ENCODE measurements at regions not wholly inside any gene's neighbourhood (a gene's known extent, or its start where the extent isn't known, plus 50 kb on each side); places are given as distances from the start of the nearest gene placed in this dataset.

- no peak overlapping the region for H3K27ac ChIP-seq (ENCODE audit: low read length)
- H3K4me2 ChIP-seq (ENCODE audit: low read length): no peak overlapping the region
- no peaks in the 10 kb centered on the region for H3K27me3 ChIP-seq (ENCODE audit: low read depth, low read length)
- H4K20me1 ChIP-seq (ENCODE audit: insufficient read depth, low read length): no peaks in the 10 kb centered on the region
- H2AFZ ChIP-seq (ENCODE audit: low read depth, low read length): no peak overlapping the region
- no peak overlapping the region for H3K9ac ChIP-seq (ENCODE audit: low read length)
- no peaks in the 10 kb centered on the region for H3K9me3 ChIP-seq (ENCODE audit: insufficient read depth, low read length)
- TF ChIP-seq CTCF (IDR thresholded peaks at IDR 0.05; ENCODE audit: low read depth, low read length) (no peak), EZH2phosphoT487 (IDR thresholded peaks at IDR 0.05; ENCODE audit: low read depth) (no peak)
- no peak overlapping the region for H3K4me3 ChIP-seq (ENCODE audit: low read length)
- H3K4me1 ChIP-seq (ENCODE audit: low read length): no peaks in the 10 kb centered on the region
- H3K79me2 ChIP-seq (ENCODE audit: low read length): no peaks in the 10 kb centered on the region
- H3K36me3 ChIP-seq (replicated peaks; ENCODE audit: low read depth, low read length): no peaks in the 10 kb centered on the region
These were observed 911.1 kb upstream of the MAN1A1 start for GRCh38 chr6:120260636-120261035.

DNA sequence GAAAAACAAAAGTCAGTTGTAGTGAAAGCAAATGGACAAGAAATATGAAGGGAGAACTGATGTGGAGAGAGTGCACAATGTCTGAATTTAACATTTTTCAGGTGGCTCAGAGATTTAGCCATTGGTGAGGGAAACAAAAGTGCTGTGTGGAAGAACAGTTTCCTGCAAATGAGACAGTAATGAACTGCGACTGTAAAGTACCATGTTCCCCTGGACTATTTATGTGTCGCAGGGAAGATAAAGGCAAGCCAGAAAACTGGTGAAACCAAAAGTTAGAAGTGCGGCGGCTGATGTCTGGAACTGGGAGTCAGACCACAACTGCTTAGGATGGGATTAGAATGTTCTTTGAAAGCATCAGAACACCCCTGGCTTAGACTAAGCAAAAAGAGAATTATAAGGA is 905.1 kb upstream of the MAN1A1 start:
- Histone ChIP-seq H3K36me3 (replicated peaks; ENCODE audit: low read depth, low read length) (no peaks in the 10 kb centered on the region), H3K27me3 (ENCODE audit: low read depth, low read length) (no peaks in the 10 kb centered on the region), H3K27ac (ENCODE audit: low read length) (no peak overlapping the region), H3K79me2 (ENCODE audit: low read length) (no peaks in the 10 kb centered on the region), H3K4me3 (ENCODE audit: low read length) (no peak overlapping the region), H3K4me1 (ENCODE audit: low read length) (no peaks in the 10 kb centered on the region), H3K9ac (ENCODE audit: low read length) (no peak overlapping the region), H3K4me2 (ENCODE audit: low read length) (no peak overlapping the region), H2AFZ (ENCODE audit: low read depth, low read length) (no peak overlapping the region), H3K9me3 (ENCODE audit: insufficient read depth, low read length) (no peaks in the 10 kb centered on the region), H4K20me1 (ENCODE audit: insufficient read depth, low read length) (no peaks in the 10 kb centered on the region)
- TF ChIP-seq CTCF (IDR thresholded peaks at IDR 0.05; ENCODE audit: low read depth, low read length) (no peak), EZH2phosphoT487 (IDR thresholded peaks at IDR 0.05; ENCODE audit: low read depth) (no peak)

GRCh38 chr6:120248451-120248850 is 898.9 kb upstream of the MAN1A1 start:
- no peaks in the 10 kb centered on the region for H3K9me3 ChIP-seq (ENCODE audit: insufficient read depth, low read length)
- H3K27ac ChIP-seq (ENCODE audit: low read length): no peak overlapping the region
- no peak overlapping the region for H3K4me2 ChIP-seq (ENCODE audit: low read length)
- H3K36me3 ChIP-seq (replicated peaks; ENCODE audit: low read depth, low read length): no peaks in the 10 kb centered on the region
- no peak for TF ChIP-seq EZH2phosphoT487 (IDR thresholded peaks at IDR 0.05; ENCODE audit: low read depth)
- no peak for TF ChIP-seq CTCF (IDR thresholded peaks at IDR 0.05; ENCODE audit: low read depth, low read length)
- no peak overlapping the region for H3K9ac ChIP-seq (ENCODE audit: low read length)
- no peak overlapping the region for H2AFZ ChIP-seq (ENCODE audit: low read depth, low read length)
- H4K20me1 ChIP-seq (ENCODE audit: insufficient read depth, low read length): no peaks in the 10 kb centered on the region
- no peaks in the 10 kb centered on the region for H3K79me2 ChIP-seq (ENCODE audit: low read length)
- no peak overlapping the region for H3K4me3 ChIP-seq (ENCODE audit: low read length)
- H3K27me3 ChIP-seq (ENCODE audit: low read depth, low read length): no peaks in the 10 kb centered on the region
- no peaks in the 10 kb centered on the region for H3K4me1 ChIP-seq (ENCODE audit: low read length)

DNA sequence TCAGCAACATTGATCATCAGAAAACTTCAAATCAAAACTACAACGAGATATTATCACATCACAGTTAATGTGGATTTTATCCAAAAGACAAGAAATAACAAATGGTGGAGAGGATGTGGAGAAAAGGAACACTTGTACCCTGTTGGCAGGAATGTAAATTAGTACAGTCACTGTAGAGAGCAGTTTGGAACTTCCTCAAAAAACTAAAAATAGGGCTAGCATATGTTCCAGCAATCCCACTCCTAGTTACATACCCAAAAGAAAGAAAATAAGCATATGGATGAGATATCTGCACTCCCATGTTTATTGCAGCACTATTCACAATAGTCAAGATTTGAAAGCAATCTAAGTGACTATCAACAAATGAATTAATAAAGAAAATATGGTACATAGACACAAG is 887.7 kb upstream of the MAN1A1 start:
- no peaks in the 10 kb centered on the region for H3K79me2 ChIP-seq (ENCODE audit: low read length)
- H3K9me3 ChIP-seq (ENCODE audit: insufficient read depth, low read length): no peaks in the 10 kb centered on the region
- H3K9ac ChIP-seq (ENCODE audit: low read length): no peak overlapping the region
- H3K4me1 ChIP-seq (ENCODE audit: low read length): no peaks in the 10 kb centered on the region
- H2AFZ ChIP-seq (ENCODE audit: low read depth, low read length): no peak overlapping the region
- H3K36me3 ChIP-seq (replicated peaks; ENCODE audit: low read depth, low read length): no peaks in the 10 kb centered on the region
- no peak overlapping the region for H3K4me3 ChIP-seq (ENCODE audit: low read length)
- H3K27ac ChIP-seq (ENCODE audit: low read length): no peak overlapping the region
- no peaks in the 10 kb centered on the region for H3K27me3 ChIP-seq (ENCODE audit: low read depth, low read length)
- no peaks in the 10 kb centered on the region for H4K20me1 ChIP-seq (ENCODE audit: insufficient read depth, low read length)
- H3K4me2 ChIP-seq (ENCODE audit: low read length): no peak overlapping the region
- TF ChIP-seq EZH2phosphoT487 (IDR thresholded peaks at IDR 0.05; ENCODE audit: low read depth) (no peak), CTCF (IDR thresholded peaks at IDR 0.05; ENCODE audit: low read depth, low read length) (no peak)
